UCSD-AML1 (cell line): ENCODE measurements at regions not wholly inside any gene's neighbourhood (a gene's known extent, or its start where the extent isn't known, plus 50 kb on each side); places are given as distances from the start of the nearest gene placed in this dataset.
A peak's percentile ranks its signal among the peaks of the same experiment; 100 is the strongest.

Source experiments
- DNase-seq: peaks from one replicate; lab custom pipeline; 2025; ENCODE audit not compliant: unreplicated experiment; lab: John Stamatoyannopoulos, UW

GRCh38 chr4:32454482-32454881 lies 1734.3 kb downstream of the PCDH7 start:
- no peak for DNase-seq

DNA sequence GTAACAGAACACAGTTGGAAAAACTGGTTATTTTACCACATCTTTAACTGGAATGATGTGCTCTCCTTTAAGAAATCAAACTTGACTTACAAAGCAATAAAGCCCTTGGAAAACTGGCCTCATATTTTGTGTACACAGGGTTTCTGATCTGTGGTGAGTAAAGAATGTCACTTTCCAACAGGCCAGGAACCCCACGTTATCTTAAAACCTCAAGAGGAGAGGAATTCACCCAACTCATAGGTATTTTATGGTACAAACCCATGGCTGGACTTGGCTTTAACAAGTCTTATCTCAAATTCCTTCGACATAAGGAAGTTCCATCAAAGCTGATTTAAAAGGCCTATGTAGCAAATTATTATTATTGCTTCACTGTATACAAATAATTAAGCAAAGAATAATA lies 1735.1 kb downstream of the PCDH7 start:
- DNase-seq = no peak

DNA sequence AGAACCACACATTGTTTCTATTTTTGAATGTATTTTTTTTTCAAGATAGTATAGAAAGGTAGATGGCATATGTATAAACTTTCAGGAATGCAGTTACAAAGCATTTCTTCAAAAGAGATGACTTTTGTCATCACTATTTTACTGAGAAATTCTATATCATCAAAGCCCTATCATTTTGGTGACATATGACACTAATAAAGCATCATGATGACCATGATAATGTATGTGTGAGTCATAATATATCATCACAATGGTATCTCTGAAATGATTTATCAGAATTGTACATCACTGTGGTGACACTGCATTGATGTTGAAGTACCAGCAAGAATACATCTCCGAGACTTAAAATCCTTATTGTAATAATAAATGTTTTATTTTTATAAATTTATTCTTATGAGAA lies 1740.8 kb downstream of the PCDH7 start:
- DNase-seq = no peak

- DNase-seq = peak; percentile 7
Observed at GRCh38 chr4:32462944-32463343, 1742.8 kb downstream of the PCDH7 start.

GRCh38 chr4:32470087-32470585 lies 1750.0 kb downstream of the PCDH7 start:
- DNase-seq = no peak

- peak; percentile 8 for DNase-seq
Observed at GRCh38 chr4:32472918-32473317, 1752.7 kb downstream of the PCDH7 start.

- no peak for DNase-seq
Observed at GRCh38 chr4:32475710-32476109, 1755.5 kb downstream of the PCDH7 start.

GRCh38 chr4:32477518-32477917 lies 1757.3 kb downstream of the PCDH7 start:
- DNase-seq = no peak

DNA sequence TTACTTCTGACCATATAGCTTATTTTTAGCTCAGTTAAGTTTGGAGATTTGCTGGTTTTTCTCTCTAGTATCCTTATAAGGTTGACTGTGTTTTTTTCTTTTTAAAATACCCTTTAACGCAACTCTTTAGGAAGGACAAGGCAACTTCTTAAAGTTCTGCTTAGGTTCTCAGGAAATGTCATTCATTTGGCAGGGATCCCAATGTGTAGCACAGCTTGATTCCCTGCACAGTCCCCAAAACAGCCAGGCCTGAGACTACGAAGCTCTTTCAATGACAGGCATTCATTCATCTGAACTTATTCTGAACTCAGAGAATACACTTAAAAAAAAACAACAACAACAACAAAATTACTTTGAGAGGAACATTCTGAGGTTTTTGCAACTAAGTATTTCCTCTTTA lies 1765.8 kb downstream of the PCDH7 start:
- no peak for DNase-seq

- no peak for DNase-seq
Observed at GRCh38 chr4:32488690-32489089, 1768.5 kb downstream of the PCDH7 start.

DNA sequence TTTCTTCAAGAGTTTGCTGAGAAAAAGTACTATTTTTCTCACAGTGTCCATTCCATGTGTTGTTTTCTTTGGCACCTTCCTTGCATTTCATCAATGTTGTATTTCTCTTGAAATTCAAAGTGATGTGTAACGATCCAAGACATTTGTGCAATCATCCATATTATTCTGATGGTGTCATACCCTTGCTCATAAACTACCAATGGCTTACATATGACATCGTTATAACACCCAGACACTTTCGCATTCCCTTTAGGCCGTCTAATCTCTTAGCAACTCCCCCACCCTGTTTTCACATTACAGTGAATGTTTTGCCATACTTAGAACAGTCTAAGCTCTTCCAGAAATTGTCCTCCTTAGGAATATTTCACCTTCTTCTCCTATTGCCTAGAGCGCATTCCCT lies 1779.0 kb downstream of the PCDH7 start:
- DNase-seq = no peak

DNA sequence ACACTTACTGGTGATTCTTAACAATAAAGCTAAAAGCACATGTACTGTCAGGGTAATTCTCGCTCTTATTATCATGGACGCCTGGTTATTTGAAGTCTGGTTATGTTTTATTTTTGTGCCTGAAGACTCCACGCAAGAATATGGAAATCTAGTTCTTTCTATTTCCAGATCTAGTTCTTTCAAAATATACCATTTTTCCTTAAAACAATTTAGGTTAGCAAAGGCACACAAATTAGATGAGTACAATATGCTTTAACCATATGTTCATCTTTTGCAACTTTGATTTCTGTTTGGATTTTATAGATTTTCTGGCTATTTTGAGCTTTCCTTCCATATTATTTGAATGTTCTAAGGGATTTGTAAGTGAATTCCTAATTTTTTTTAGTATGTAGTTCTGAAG lies 1783.1 kb downstream of the PCDH7 start:
- no peak for DNase-seq

DNA sequence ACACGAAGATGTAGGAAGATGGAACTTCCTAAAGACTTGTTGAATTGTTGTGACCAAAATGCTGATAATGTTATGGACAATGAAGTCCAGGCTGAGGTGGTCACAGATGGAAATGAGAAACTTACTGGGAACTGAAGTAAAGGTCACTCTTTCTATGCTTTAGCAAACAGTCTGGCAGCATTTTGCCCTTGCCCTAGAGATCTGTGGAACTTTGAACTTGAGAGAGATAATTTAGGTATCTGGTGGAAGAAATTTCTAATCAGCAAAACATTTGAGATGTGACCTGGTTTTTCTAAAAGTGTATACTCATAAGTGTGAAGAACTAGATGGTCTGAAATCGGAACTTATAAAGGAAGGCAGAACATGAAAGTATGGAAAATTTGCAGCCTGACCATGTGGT lies 1785.9 kb downstream of the PCDH7 start:
- no peak for DNase-seq

DNA sequence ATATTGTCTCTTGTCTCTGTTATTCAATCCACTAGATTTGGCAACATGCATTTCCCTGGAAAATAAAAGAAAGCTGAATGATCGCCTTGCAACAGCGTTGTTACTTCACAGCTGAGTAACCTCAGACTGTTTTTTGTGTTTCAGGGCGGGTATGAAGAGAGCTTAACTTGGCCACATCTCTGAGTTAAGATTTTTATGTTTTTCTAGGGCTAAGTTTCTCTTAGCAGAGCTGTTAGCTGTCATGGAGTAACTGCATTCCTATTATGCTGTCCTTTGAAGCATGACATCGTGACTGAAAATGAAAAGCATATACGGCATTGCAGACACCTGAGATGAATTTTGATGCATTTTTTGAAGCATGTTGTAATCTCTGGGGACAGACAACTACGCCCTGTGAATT lies 1798.9 kb downstream of the PCDH7 start:
- DNase-seq = no peak

DNA sequence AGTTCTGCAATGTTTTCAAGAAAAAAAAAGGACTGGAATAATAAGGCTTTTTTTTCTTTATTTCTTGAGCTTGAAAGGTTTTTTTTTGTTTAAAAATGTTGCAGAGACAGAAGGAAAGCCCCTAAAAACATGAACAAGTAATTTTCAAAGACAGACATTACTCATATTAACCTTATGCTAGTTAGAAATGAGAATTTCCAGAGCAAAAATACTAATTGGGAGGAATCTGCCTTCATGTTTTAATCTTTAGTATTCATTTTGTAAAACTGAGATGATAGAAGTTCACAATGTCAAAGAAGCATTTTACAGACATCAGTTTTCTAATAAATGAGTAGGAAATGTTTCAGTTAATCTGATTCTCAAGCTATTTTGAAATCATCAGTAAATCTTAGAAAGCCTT lies 1805.3 kb downstream of the PCDH7 start:
- DNase-seq = no peak

GRCh38 chr4:32544846-32545245 lies 1824.7 kb downstream of the PCDH7 start:
- no peak for DNase-seq

GRCh38 chr4:32551943-32552342 lies 1831.8 kb downstream of the PCDH7 start:
- no peak for DNase-seq

DNA sequence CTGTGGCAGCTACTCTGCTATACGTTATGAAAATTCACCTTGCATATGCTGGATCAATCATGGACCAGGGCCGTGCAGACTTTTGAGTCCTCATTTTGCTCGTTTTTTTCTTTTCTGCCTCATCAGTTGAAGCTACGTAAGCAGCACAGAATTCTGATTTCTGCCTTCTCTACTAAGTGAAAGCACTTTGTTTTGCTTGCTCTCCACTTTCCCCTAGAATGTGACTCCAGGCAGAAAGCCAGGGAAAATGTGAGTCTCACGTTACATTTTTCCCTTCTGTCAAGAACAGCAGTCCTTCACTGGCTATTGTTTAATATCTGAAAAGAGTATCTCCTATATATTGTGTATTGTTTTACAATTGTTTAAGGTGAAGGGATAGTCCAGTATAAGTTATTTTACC lies 1840.1 kb downstream of the PCDH7 start:
- no peak for DNase-seq

DNA sequence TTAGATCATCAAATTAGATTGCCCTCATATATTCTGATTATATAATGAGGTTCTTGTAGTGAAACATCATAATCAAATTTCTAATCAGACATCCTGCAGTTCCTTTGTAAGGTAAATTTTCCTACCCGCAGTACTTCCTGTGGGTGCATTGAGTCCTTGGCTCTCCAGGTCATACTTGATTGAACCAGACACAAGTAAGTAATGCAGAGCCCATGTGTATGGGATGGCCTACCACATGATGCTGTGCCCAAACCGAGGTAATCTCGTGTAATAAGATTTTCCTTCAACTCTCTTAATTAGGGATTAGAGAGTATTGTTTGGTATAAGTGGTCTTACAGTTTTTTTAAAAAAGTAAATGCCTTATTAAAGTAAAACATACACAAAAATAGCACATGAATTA lies 1841.8 kb downstream of the PCDH7 start:
- no peak for DNase-seq

DNA sequence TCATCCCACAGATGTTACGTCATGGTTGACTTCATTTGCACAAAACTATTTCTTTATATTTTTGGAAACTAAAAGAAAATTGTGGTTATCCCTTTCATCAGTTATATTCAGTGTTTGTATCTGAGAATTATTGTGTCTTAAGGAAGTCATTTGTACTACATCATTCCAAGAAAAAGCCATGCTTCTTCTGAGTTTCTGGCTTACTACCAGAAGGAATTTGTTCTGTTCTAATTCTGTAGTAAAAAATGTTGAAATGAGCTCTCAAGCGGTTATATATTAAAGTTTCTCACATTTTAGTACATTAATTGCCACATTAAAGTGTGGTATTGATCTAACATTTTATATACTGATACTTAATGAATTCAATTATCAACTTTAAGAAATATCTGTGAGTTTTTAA lies 1844.5 kb downstream of the PCDH7 start:
- DNase-seq = no peak

DNA sequence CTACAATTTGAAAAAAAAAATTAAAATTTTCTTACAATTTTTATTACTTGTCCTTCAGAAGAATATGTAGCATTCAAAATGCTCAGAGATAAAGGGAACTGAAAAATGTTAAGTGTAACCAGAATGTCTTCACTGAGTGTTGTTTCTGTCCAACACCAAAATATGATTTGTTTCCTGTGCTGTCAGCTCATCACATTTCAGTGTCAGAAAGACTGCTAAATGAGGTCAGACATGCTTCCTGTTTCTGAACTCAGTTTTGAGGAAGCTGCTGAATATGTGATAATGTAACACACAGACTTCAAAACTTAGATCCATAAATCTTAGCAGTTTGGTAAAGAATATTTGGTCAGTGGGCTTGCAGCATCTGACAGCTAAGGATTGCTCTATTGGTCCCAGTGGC lies 1849.7 kb downstream of the PCDH7 start:
- DNase-seq = peak; percentile 26

DNA sequence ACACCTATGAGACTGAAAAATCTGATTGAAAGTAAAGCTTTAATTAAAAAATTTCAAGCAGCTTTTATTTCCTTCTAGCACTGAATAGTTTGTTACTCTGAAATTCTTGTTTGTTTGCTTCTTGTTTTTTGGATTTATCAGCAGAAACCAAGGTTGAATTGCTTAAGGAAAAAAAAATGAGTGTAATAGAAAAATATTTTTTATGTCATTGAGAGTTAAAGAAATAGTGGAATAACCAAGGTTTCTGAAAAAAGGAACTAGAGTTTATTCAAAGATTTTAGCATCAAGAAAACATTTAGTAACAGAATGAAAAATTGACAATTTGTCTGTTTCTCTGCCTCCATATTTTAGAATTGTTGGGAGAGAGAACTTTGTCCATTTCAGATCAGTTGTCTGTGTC lies 1852.2 kb downstream of the PCDH7 start:
- no peak for DNase-seq

DNA sequence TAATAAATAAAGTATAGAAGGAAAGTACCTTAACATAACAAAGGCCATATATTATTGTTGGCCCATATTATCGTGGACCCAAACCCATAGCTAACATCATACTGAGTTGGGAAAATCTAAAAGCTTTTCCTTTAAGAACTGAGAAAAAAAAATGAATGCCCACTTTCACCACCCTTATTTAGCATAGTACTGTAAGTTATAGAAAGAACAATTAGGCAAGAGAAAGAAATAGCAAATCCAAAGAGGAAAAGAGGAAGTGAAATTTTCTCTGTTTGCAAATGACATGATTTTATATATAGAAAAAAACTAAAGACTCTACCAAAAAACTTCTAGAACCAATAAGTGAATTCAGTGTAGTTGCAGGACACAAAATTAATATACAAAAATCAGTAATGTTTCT lies 1854.6 kb downstream of the PCDH7 start:
- no peak for DNase-seq

GRCh38 chr4:32589097-32589496 lies 1868.9 kb downstream of the PCDH7 start:
- no peak for DNase-seq
